Activated CD4-positive, alpha-beta T cell treated with anti-CD3 and anti-CD28 coated beads for 36 hours (primary cell): ENCODE measurements at regions not wholly inside any gene's neighbourhood (a gene's known extent, or its start where the extent isn't known, plus 50 kb on each side); places are given as distances from the start of the nearest gene placed in this dataset.

ENCODE experiments used
- ATAC-seq: fragments of 200-7000 bp; cut with Tn5 transposase; one replicate; pipeline ENCODE4 v1.10.0; 2021; ENCODE audit warnings: mild to moderate bottlenecking, moderate library complexity
- CTCF ChIA-PET: fragments of 350-600 bp; sonication (Branson Sonifier 250); formaldehyde crosslinking; loops from one replicate; lab custom pipeline; 2021; ENCODE audit warnings: antibody characterized with exemption; lab: Charles Lee
- POLR2A ChIA-PET: fragments of 350-600 bp; sonication (Branson Sonifier 250); formaldehyde crosslinking; loops from one replicate; lab custom pipeline; 2021; ENCODE audit warnings: antibody characterized with exemption, inconsistent platforms; lab: Charles Lee
- DNase-seq: peaks from one replicate; pipeline ENCODE4 v3.0.0-alpha.2; 2020
- H3K27ac Mint-ChIP-seq: one replicate; pipeline ENCODE4 v1.8.0; 2021; ENCODE audit warnings: mixed read lengths
- H3K27me3 Mint-ChIP-seq: one replicate; pipeline ENCODE4 v1.8.0; 2021; ENCODE audit warnings: mixed read lengths
- H3K36me3 Mint-ChIP-seq: one replicate; pipeline ENCODE4 v1.8.0; 2021; ENCODE audit warnings: low read depth, mixed read lengths
- H3K4me1 Mint-ChIP-seq: one replicate; pipeline ENCODE4 v1.8.0; 2021; ENCODE audit warnings: mixed read lengths
- H3K4me3 Mint-ChIP-seq: one replicate; pipeline ENCODE4 v1.8.0; 2021; ENCODE audit warnings: mild to moderate bottlenecking, moderate library complexity, mixed read lengths
- H3K9me3 Mint-ChIP-seq: one replicate; pipeline ENCODE4 v1.8.0; 2021; ENCODE audit warnings: low read depth, mixed read lengths
- intact Hi-C, 2 experiments: fragments of 100-400 bp; cut with DNase I in 1 of 2; cut with micrococcal nuclease in 1 of 2; formaldehyde crosslinking; loops; one replicate each; pipeline versions ENCODE4 v1.14.2 to v1.15.1; 2022 to 2024; cut with DNase I, micrococcal nuclease

GRCh38 chr11:8321876-8322275 is 58.2 kb upstream of the LMO1 start:
- intact Hi-C loops: no loop called here
- POLR2A ChIA-PET: no interaction called here
- Mint-ChIP-seq H3K27ac (no peak overlapping the region), H3K36me3 (no peaks in the 10 kb centered on the region), H3K4me3 (no peak overlapping the region), H3K27me3 (peaks cover 10% of the 10 kb centered on the region), H3K4me1 (no peaks in the 10 kb centered on the region), H3K9me3 (no peaks in the 10 kb centered on the region)
- DNase-seq (no peak), ATAC-seq (no peak)
- CTCF ChIA-PET: no interaction called here

- H3K4me1 Mint-ChIP-seq: no peaks in the 10 kb centered on the region
- ATAC-seq (no peak), DNase-seq (no peak)
- intact Hi-C loops: no loop called here
- no peaks in the 10 kb centered on the region for H3K36me3 Mint-ChIP-seq
- H3K27ac Mint-ChIP-seq: no peak overlapping the region
- ChIA-PET POLR2A (no interaction called here), CTCF (no interaction called here)
- no peak overlapping the region for H3K4me3 Mint-ChIP-seq
- H3K27me3 Mint-ChIP-seq: peaks cover 10% of the 10 kb centered on the region
- no peaks in the 10 kb centered on the region for H3K9me3 Mint-ChIP-seq
Measured at GRCh38 chr11:8320076-8320475, 56.4 kb upstream of the LMO1 start.

DNA sequence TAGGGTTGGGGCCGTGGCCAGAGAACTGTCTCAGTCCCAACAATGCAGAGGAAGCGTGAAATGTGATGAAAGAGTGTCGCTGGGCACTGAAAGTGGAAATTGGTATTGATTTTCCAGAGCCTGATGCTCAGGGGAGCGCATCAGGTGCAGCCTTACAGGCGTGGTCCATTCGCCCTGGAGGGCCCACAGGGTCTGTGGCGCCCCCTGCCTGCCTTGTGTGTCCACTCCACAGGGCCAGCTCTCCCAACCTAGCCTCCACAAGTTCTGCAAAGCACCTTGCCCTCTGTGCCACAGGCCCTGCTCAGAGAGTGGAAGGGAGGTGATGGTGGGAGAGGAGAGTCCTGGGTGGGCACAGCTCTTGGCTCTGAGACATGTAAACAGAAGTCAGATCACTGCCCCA is 54.9 kb upstream of the LMO1 start:
- Mint-ChIP-seq H3K4me3 (no peak overlapping the region), H3K27ac (no peak overlapping the region), H3K9me3 (no peaks in the 10 kb centered on the region), H3K27me3 (peaks cover 10% of the 10 kb centered on the region), H3K36me3 (no peaks in the 10 kb centered on the region), H3K4me1 (no peaks in the 10 kb centered on the region)
- ATAC-seq (no peak), DNase-seq (peak; percentile 45)
- ChIA-PET POLR2A (no interaction called here), CTCF (interaction anchor here (0.6 to 0.9 kb wide), 3 partner anchors 95 to 865 kb away, joined by 3 to 4 read pairs (median 4); no protein-coding TSS in a partner anchor)
- intact Hi-C loops: loop anchor here (1.0 to 10.0 kb wide), 2 partner anchors 93 to 94 kb away; no protein-coding TSS in a partner anchor

DNA sequence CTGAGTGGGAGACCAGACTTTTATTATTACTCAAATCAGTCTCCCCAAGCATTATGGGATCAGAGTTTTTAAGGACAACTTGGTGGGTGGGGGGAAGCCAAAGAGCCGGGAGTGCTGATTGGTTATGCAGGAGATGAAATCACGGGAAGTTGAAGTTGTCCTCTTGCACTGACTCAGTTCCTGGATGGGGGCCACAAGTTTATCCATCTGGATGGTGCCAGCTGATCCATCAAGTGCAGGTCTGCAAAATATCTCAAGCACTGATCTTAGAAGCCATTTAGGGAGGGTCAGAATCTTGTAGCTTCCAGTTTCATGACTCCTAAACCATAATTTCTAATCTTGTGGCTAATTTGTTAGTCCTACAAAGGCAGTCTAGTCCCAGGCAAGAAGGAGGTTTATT is 53.5 kb upstream of the LMO1 start:
- POLR2A ChIA-PET: no interaction called here
- Mint-ChIP-seq H3K36me3 (no peaks in the 10 kb centered on the region), H3K27me3 (peaks cover 7% of the 10 kb centered on the region), H3K27ac (no peak overlapping the region), H3K4me1 (no peaks in the 10 kb centered on the region), H3K9me3 (no peaks in the 10 kb centered on the region), H3K4me3 (no peak overlapping the region)
- intact Hi-C loops: loop anchor here in 1 of 2 experiments (10.0 kb wide), 1 partner anchor 92 kb away; no protein-coding TSS in a partner anchor
- ATAC-seq: no peak
- DNase-seq: no peak
- CTCF ChIA-PET: interaction anchor here (0.6 to 1.1 kb wide), 3 partner anchors 10 to 293 kb away, joined by 3 to 4 read pairs (median 3); no protein-coding TSS in a partner anchor

DNA sequence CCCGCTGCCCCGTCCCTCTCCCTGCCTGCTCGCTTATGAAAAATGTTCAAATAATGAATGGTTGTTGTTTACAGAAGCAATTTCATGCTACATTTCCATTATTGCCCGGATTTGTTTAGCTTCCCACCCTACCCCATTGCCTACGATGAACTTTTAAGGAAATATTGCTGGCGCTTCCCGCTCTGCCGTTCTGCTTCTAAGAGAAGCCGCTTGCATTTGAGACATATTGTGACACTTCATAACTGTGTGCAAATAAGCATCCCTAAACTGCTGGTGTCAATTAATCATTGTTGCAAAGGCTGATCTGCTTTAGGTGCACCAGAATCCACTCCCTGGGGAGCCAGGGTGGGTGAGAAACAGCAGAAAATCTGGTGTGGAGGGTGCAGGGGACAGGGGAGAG is 52.3 kb upstream of the LMO1 start:
- ATAC-seq (no peak), DNase-seq (no peak)
- Mint-ChIP-seq H3K9me3 (no peaks in the 10 kb centered on the region), H3K4me3 (no peak overlapping the region), H3K36me3 (no peaks in the 10 kb centered on the region), H3K27ac (no peak overlapping the region), H3K4me1 (no peaks in the 10 kb centered on the region), H3K27me3 (peaks cover 7% of the 10 kb centered on the region)
- intact Hi-C loops: loop anchor here in 1 of 2 experiments (10.0 kb wide), 1 partner anchor 91 kb away; no protein-coding TSS in a partner anchor
- POLR2A ChIA-PET: no interaction called here
- CTCF ChIA-PET: no interaction called here

DNA sequence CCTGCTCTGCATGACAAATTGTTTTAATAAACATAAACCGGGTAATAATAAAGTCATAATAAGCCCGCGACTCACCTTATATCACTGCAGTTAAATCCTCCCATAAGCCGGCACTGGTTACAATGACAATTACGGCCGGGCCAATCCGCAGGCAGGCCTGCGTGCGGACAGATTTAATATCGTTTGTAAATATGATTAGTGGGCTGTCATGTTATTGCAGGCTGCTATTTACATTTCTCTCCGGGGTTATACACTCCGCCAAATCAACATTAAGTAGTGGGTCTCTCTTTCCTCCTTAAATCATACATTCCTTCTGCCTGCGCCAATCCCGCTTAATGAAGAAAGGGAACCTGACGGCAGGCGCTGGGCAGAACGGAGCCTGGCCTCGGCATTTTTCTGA is 51.8 kb upstream of the LMO1 start:
- Mint-ChIP-seq H3K27ac (no peak overlapping the region), H3K27me3 (peaks cover 6% of the 10 kb centered on the region), H3K4me3 (no peak overlapping the region), H3K36me3 (no peaks in the 10 kb centered on the region), H3K9me3 (no peaks in the 10 kb centered on the region), H3K4me1 (no peaks in the 10 kb centered on the region)
- DNase-seq: no peak
- intact Hi-C loops: loop anchor here in 1 of 2 experiments (10.0 kb wide), 1 partner anchor 91 kb away; no protein-coding TSS in a partner anchor
- CTCF ChIA-PET: no interaction called here
- POLR2A ChIA-PET: no interaction called here
- no peak for ATAC-seq

DNA sequence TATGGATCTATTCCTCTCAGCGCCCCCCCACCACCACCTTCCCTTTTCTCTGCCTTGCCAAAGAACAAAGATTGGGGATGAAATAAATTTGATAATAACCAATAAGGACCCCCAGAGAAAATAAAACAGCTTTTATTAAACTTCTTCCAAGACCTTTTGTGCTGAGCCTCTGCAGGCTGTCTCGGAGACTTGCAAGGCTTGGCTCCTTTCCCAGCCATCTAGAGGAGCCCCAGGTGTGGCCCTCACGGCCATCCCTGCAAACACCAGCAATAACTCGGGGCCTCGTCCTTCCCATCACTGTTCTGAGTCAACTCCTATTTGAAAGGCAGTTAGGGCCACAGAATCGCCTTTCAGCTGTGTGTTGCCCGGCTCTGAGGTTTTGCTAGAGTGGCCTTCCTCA is 51.2 kb upstream of the LMO1 start:
- Mint-ChIP-seq H3K27me3 (peaks cover 2% of the 10 kb centered on the region), H3K36me3 (no peaks in the 10 kb centered on the region), H3K4me1 (no peaks in the 10 kb centered on the region), H3K4me3 (no peak overlapping the region), H3K9me3 (no peaks in the 10 kb centered on the region), H3K27ac (no peak overlapping the region)
- intact Hi-C loops: loop anchor here in 1 of 2 experiments (10.0 kb wide), 1 partner anchor 90 kb away; no protein-coding TSS in a partner anchor
- CTCF ChIA-PET: no interaction called here
- POLR2A ChIA-PET: interaction anchor here (0.6 kb wide), 1 partner anchor 1463 kb away, joined by 4 read pairs; no protein-coding TSS in a partner anchor
- no peak for DNase-seq
- no peak for ATAC-seq

- Mint-ChIP-seq H3K4me3 (no peak overlapping the region), H3K27ac (no peak overlapping the region), H3K27me3 (no peaks in the 10 kb centered on the region), H3K36me3 (no peaks in the 10 kb centered on the region), H3K9me3 (no peaks in the 10 kb centered on the region), H3K4me1 (no peaks in the 10 kb centered on the region)
- ChIA-PET CTCF (no interaction called here), POLR2A (no interaction called here)
- intact Hi-C loops: loop anchor here in 1 of 2 experiments (10.0 kb wide), 1 partner anchor 89 kb away; no protein-coding TSS in a partner anchor
- DNase-seq (no peak), ATAC-seq (no peak)
Measured at GRCh38 chr11:8313504-8314090, 49.9 kb upstream of the LMO1 start.
